Natural killer cell (primary cell): ENCODE measurements at regions not wholly inside any gene's neighbourhood (a gene's known extent, or its start where the extent isn't known, plus 50 kb on each side); places are given as distances from the start of the nearest gene placed in this dataset.

Experiments used
- ATAC-seq, 3 donors: fragments of 150-1000 bp in 2 of 3; fragments of 200-7000 bp in 1 of 3; cut with Tn5 transposase; 1 replicate in 1 of 3; 2 replicates in 2 of 3; pipeline ENCODE4 v1.10.0; 2021; ENCODE audit warnings: mild to moderate bottlenecking in 2 of 3, moderate library complexity in 2 of 3
- DNase-seq, 2 donors: peaks; one replicate each; pipeline versions ENCODE4 v3.0.0 to v3.0.0-alpha.2; 2013 to 2021; ENCODE audit warnings: mixed read lengths in 1 of 2
- H3K27ac ChIP-seq: one replicate; pipeline ENCODE4 v1.5.1; 2013; ENCODE audit warnings: mild to moderate bottlenecking, low read length
- H3K27me3 ChIP-seq: one replicate; pipeline ENCODE4 v1.6.1; 2013; ENCODE audit warnings: low read length; ENCODE audit not compliant: control insufficient read depth, insufficient read depth
- H3K36me3 ChIP-seq: one replicate; pipeline ENCODE4 v1.6.1; 2013; ENCODE audit warnings: low read length; ENCODE audit not compliant: control insufficient read depth, insufficient read depth
- H3K4me1 ChIP-seq: one replicate; pipeline ENCODE4 v1.6.1; 2013; ENCODE audit warnings: low read length; ENCODE audit not compliant: control insufficient read depth, insufficient read depth
- H3K4me3 ChIP-seq: one replicate; pipeline ENCODE4 v1.5.1; 2013; ENCODE audit warnings: low read length
- H3K9me3 ChIP-seq: one replicate; pipeline ENCODE4 v1.6.1; 2013; ENCODE audit warnings: low read length; ENCODE audit not compliant: control insufficient read depth, insufficient read depth
- H3K27ac Mint-ChIP-seq, 2 donors: one replicate each; pipeline ENCODE4 v1.8.0; 2022; ENCODE audit warnings: mild to moderate bottlenecking in 2 of 2, mixed read lengths in 2 of 2, moderate library complexity in 1 of 2
- H3K27me3 Mint-ChIP-seq, 2 donors: one replicate each; pipeline ENCODE4 v1.8.0; 2022; ENCODE audit warnings: low read depth in 2 of 2, mixed read lengths in 2 of 2
- H3K36me3 Mint-ChIP-seq: one replicate; pipeline ENCODE4 v1.8.0; 2022; ENCODE audit warnings: mixed read lengths
- H3K4me1 Mint-ChIP-seq, 2 donors: one replicate each; pipeline ENCODE4 v1.8.0; 2022; ENCODE audit warnings: mixed read lengths in 2 of 2
- H3K4me3 Mint-ChIP-seq: one replicate; pipeline ENCODE4 v1.8.0; 2022; ENCODE audit warnings: mild to moderate bottlenecking, moderate library complexity, mixed read lengths
- H3K9me3 Mint-ChIP-seq, 2 donors: one replicate each; pipeline ENCODE4 v1.8.0; 2022; ENCODE audit warnings: mixed read lengths in 2 of 2
- WGBS: methylation state at CpG from one replicate; pipeline ENCODE4 v1.1.7; 2013; ENCODE audit warnings: missing lambda C conversion rate; ENCODE audit not compliant: insufficient coverage; 5-methylcytosine and 5-hydroxymethylcytosine counted together
- intact Hi-C: fragments of 100-400 bp; cut with micrococcal nuclease; formaldehyde crosslinking; loops from one replicate; pipeline ENCODE4 v1.14.2; 2022
- TF ChIP-seq, protein P1 (sequence below): fragments of 200-600 bp; IDR thresholded peaks from one replicate; pipeline ENCODE4 v1.8.0; 2022; ENCODE audit warnings: antibody characterized with exemption

DNA sequence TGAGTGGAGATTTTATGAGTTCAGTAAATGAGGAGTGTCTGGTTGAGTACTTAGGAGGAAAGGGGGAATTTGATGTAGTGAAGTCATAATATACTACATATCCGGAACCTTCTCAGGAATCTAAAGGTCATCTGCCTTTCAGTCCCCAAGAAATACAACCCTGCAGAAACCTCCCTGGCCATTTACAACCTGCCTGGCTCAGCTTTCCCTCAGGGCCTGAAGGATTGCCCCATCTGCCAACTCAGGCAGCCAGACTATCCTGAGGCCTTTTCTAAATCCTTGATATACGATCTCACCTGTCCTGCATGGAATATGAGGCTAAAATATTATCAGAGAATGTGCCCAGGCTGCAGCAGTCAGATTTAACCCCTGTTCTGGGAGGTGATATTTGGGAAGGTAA lies 165.4 kb upstream of the SPOPL start:
- TF ChIP-seq, protein P1, sequence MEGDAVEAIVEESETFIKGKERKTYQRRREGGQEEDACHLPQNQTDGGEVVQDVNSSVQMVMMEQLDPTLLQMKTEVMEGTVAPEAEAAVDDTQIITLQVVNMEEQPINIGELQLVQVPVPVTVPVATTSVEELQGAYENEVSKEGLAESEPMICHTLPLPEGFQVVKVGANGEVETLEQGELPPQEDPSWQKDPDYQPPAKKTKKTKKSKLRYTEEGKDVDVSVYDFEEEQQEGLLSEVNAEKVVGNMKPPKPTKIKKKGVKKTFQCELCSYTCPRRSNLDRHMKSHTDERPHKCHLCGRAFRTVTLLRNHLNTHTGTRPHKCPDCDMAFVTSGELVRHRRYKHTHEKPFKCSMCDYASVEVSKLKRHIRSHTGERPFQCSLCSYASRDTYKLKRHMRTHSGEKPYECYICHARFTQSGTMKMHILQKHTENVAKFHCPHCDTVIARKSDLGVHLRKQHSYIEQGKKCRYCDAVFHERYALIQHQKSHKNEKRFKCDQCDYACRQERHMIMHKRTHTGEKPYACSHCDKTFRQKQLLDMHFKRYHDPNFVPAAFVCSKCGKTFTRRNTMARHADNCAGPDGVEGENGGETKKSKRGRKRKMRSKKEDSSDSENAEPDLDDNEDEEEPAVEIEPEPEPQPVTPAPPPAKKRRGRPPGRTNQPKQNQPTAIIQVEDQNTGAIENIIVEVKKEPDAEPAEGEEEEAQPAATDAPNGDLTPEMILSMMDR = no peak
- Mint-ChIP-seq H3K27ac (no peak overlapping the region), H3K4me1 (no peaks in the 10 kb centered on the region), H3K27me3 (no peaks in the 10 kb centered on the region), H3K4me3 (no peak overlapping the region), H3K36me3 (no peaks in the 10 kb centered on the region), H3K9me3 (peaks cover 0 to 2% of the 10 kb centered on the region in 2 donors)
- no peaks in the 10 kb centered on the region for H3K4me1 ChIP-seq
- ATAC-seq (no peak), DNase-seq (no peak)
- intact Hi-C loops = no loop called here
- H3K9me3 ChIP-seq = no peaks in the 10 kb centered on the region
- H3K27me3 ChIP-seq = no peaks in the 10 kb centered on the region
- no peak overlapping the region for H3K27ac ChIP-seq
- no peak overlapping the region for H3K4me3 ChIP-seq
- WGBS = 100% methylated on average over 2 of the region's 2 CpGs
- H3K36me3 ChIP-seq = no peaks in the 10 kb centered on the region

DNA sequence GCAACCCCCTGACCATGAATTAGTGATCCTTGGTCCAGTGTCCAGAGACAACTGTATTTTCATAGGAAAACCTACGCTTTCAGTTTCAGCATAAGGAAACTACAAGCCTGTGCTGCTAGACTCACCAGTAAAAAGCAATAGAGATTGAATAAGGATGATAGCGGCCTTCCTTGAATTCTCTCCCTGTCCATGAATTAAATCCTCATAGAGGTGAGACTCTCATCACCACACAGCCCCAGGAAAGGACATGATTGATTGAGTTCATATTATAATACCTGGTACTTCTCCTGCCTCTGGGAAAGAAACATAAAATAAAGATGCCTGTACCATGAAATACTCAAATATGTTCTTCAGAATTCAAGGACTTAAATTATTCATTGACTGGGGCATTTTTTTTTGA lies 146.3 kb upstream of the SPOPL start:
- Mint-ChIP-seq H3K9me3 (peaks cover 9 to 15% of the 10 kb centered on the region in 2 donors), H3K4me1 (no peaks in the 10 kb centered on the region), H3K27me3 (no peaks in the 10 kb centered on the region), H3K36me3 (peaks cover 11% of the 10 kb centered on the region), H3K27ac (no peak overlapping the region), H3K4me3 (no peak overlapping the region)
- no peaks in the 10 kb centered on the region for H3K4me1 ChIP-seq
- TF ChIP-seq, protein P1 = no peak
- no peak for ATAC-seq
- WGBS = 89% methylated on average over 1 of the region's 2 CpGs
- DNase-seq = no peak
- H3K27ac ChIP-seq = no peak overlapping the region
- H3K4me3 ChIP-seq = no peak overlapping the region
- intact Hi-C loops = no loop called here
- H3K27me3 ChIP-seq = no peaks in the 10 kb centered on the region
- no peaks in the 10 kb centered on the region for H3K9me3 ChIP-seq
- H3K36me3 ChIP-seq = no peaks in the 10 kb centered on the region

DNA sequence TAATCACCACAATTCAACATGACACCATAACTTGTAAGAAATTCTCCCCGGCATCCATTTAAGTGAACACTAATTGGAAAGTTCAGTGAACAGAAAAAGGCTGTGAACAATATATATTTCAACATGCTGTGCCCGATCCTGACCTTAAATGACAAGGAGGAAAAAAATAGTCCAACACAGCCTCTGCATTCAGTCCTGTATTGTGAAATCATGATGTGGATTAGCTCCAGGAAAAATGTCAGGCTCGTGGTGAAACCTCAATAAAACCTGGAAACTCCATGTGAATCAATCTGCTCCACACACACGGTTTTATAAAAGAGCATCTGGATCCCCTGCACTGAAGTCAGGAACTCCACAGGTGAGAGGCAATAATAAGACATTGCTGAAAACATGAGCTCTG lies 145.4 kb upstream of the SPOPL start:
- H3K27ac ChIP-seq = no peak overlapping the region
- TF ChIP-seq, protein P1 = no peak
- Mint-ChIP-seq H3K4me3 (no peak overlapping the region), H3K4me1 (no peaks in the 10 kb centered on the region), H3K27me3 (no peaks in the 10 kb centered on the region), H3K9me3 (peaks cover 10 to 16% of the 10 kb centered on the region in 2 donors), H3K36me3 (peaks cover 14% of the 10 kb centered on the region), H3K27ac (no peak overlapping the region)
- ATAC-seq (no peak), DNase-seq (no peak)
- no peaks in the 10 kb centered on the region for H3K4me1 ChIP-seq
- no peaks in the 10 kb centered on the region for H3K36me3 ChIP-seq
- 35% methylated on average over 3 of the region's 4 CpGs for WGBS
- H3K9me3 ChIP-seq = no peaks in the 10 kb centered on the region
- intact Hi-C loops = no loop called here
- no peak overlapping the region for H3K4me3 ChIP-seq
- no peaks in the 10 kb centered on the region for H3K27me3 ChIP-seq

DNA sequence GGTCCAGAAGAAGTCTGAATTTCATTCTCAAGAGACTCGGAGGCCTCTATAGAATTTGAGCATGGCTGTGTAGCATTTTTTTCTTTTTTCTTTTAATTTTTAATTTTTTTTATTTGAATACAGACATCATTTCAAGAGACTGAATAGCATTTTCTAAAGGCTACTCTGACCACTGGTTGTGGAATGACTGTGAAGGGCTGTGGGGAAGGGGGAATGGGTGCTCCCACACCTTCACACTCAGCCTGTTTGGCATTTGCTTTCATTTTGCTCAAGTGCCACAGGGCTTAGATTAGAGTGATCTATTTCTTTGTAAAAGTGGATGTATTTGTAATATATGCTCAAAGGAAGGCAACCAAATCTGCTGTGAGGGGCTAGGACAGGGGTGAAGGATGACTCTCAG lies 142.0 kb upstream of the SPOPL start:
- ATAC-seq = no peak
- intact Hi-C loops = no loop called here
- H3K27me3 Mint-ChIP-seq = no peaks in the 10 kb centered on the region
- H3K36me3 Mint-ChIP-seq = peaks cover 7% of the 10 kb centered on the region
- H3K9me3 ChIP-seq = no peaks in the 10 kb centered on the region
- no peak overlapping the region for H3K27ac Mint-ChIP-seq
- no peak overlapping the region for H3K4me3 ChIP-seq
- peaks cover 12 to 20% of the 10 kb centered on the region in 2 donors for H3K9me3 Mint-ChIP-seq
- WGBS = 71% methylated on average over 1 of the region's 1 CpG
- TF ChIP-seq, protein P1 = no peak
- H3K27me3 ChIP-seq = no peaks in the 10 kb centered on the region
- H3K4me3 Mint-ChIP-seq = no peak overlapping the region
- DNase-seq = no peak
- H3K4me1 Mint-ChIP-seq = no peaks in the 10 kb centered on the region
- no peaks in the 10 kb centered on the region for H3K36me3 ChIP-seq
- no peaks in the 10 kb centered on the region for H3K4me1 ChIP-seq
- H3K27ac ChIP-seq = no peak overlapping the region
